H1 (cell line): ENCODE measurements at regions not wholly inside any gene's neighbourhood (a gene's known extent, or its start where the extent isn't known, plus 50 kb on each side); places are given as distances from the start of the nearest gene placed in this dataset.

Experiments used
- CTCF ChIA-PET: fragments of 300-600 bp; sonication (Branson Sonifier 250); formaldehyde crosslinking; loops from one replicate; lab custom pipeline; 2021; ENCODE audit not compliant: partially characterized antibody; lab: Charles Lee
- POLR2A ChIA-PET: fragments of 300-600 bp; sonication (Branson Sonifier 250); formaldehyde crosslinking; loops from one replicate; lab custom pipeline; 2021; ENCODE audit warnings: inconsistent platforms; ENCODE audit not compliant: partially characterized antibody; lab: Charles Lee
- DNase-seq, 2 experiments: peaks; one replicate each; pipeline versions ENCODE4 v3.0.0 to v3.0.0-alpha.2; 2010 to 2022; ENCODE audit warnings: low spot score in 2 of 2, low read depth in 1 of 2, mixed read lengths in 1 of 2
- FAIRE-seq: peaks from 2 replicates; lab custom pipeline; 2011; peaks lifted over from hg19 to GRCh38; lab: Jason Lieb, UNC
- H2AFZ ChIP-seq: 2 replicates; pipeline ENCODE4 v1.8.1; 2012; ENCODE audit warnings: low read length, inconsistent platforms
- H2AK5ac ChIP-seq: 2 replicates; pipeline ENCODE4 v1.6.1; 2013; ENCODE audit warnings: low read depth, low read length
- H2BK120ac ChIP-seq: replicated peaks from 2 replicates; pipeline ENCODE3; 2013; ENCODE audit warnings: low read depth, low read length, inconsistent platforms
- H2BK12ac ChIP-seq: 2 replicates; pipeline ENCODE4 v1.6.1; 2013; ENCODE audit warnings: low read depth, low read length
- H2BK15ac ChIP-seq: 2 replicates; pipeline ENCODE4 v1.6.1; 2013; ENCODE audit warnings: low read length
- H2BK20ac ChIP-seq: 2 replicates; pipeline ENCODE4 v1.6.1; 2013; ENCODE audit warnings: low read length
- H2BK5ac ChIP-seq: 2 replicates; pipeline ENCODE4 v1.6.1; 2013; ENCODE audit warnings: low read depth, low read length
- H3K14ac ChIP-seq: 2 replicates; pipeline ENCODE4 v1.6.1; 2013; ENCODE audit warnings: inconsistent platforms; ENCODE audit not compliant: insufficient read length
- H3K18ac ChIP-seq: 2 replicates; pipeline ENCODE4 v1.6.1; 2013; ENCODE audit warnings: low read length; ENCODE audit errors: extremely low read depth
- H3K23ac ChIP-seq: 2 replicates; pipeline ENCODE4 v1.6.1; 2013; ENCODE audit warnings: inconsistent platforms; ENCODE audit not compliant: insufficient read length
- H3K23me2 ChIP-seq: 2 replicates; pipeline ENCODE4 v1.6.1; 2013; ENCODE audit warnings: low read depth, low read length
- H3K27ac ChIP-seq: 2 replicates; pipeline ENCODE4 v1.6.1; 2011; ENCODE audit warnings: low read depth, low read length, inconsistent platforms
- H3K27me3 ChIP-seq, 4 experiments: replicated peaks in 1 of 4; 1 replicate in 1 of 4; 2 replicates in 3 of 4; pipeline versions ENCODE4 v1.6.1 to v1.8.1; 2011 to 2013; ENCODE audit warnings: low read length in 3 of 4, mild to moderate bottlenecking in 3 of 4, inconsistent platforms in 2 of 4, mixed read lengths in 2 of 4, moderate library complexity in 1 of 4; ENCODE audit not compliant: control insufficient read depth in 3 of 4, insufficient read depth in 3 of 4; ENCODE audit errors: extremely low read depth in 1 of 4
- H3K36me3 ChIP-seq, 4 experiments: 2 replicates each; pipeline versions ENCODE4 v1.6.1 to v1.8.1; 2011 to 2013; ENCODE audit warnings: mild to moderate bottlenecking in 4 of 4, low read length in 3 of 4, moderate library complexity in 2 of 4, control low read depth in 1 of 4, inconsistent platforms in 1 of 4; ENCODE audit not compliant: insufficient read depth in 4 of 4, control insufficient read depth in 2 of 4
- H3K4ac ChIP-seq: replicated peaks from 2 replicates; pipeline ENCODE3; 2013; ENCODE audit warnings: low read length, low read depth, mixed read lengths, inconsistent platforms; ENCODE audit not compliant: insufficient read length
- H3K4me1 ChIP-seq, 4 experiments: replicated peaks in 1 of 4; 1 replicate in 1 of 4; 2 replicates in 3 of 4; pipeline versions ENCODE4 v1.6.1 to v1.8.1; 2011 to 2013; ENCODE audit warnings: low read length in 3 of 4, inconsistent platforms in 2 of 4, mixed read lengths in 1 of 4; ENCODE audit not compliant: insufficient read depth in 4 of 4, control insufficient read depth in 3 of 4
- H3K4me2 ChIP-seq, 2 experiments: 2 replicates each; pipeline versions ENCODE4 v1.6.1 to v1.8.1; 2011 to 2013; ENCODE audit warnings: low read depth in 2 of 2, low read length in 2 of 2, control low read depth in 1 of 2, inconsistent platforms in 1 of 2, mild to moderate bottlenecking in 1 of 2; ENCODE audit not compliant: insufficient read depth in 1 of 2
- H3K4me3 ChIP-seq, 4 experiments: fragments of 200-600, 300-600 bp in 1 of 4; sonication (generic), shearing (Covaris generic), sonication (Bioruptor Twin) in 1 of 4; 2 replicates each; pipeline versions ENCODE4 v1.5.1 to v1.8.1; 2011 to 2016; ENCODE audit warnings: low read length in 4 of 4, low read depth in 3 of 4, control low read depth in 2 of 4, inconsistent platforms in 2 of 4, mild to moderate bottlenecking in 2 of 4, mixed read lengths in 1 of 4, moderate library complexity in 1 of 4; ENCODE audit not compliant: insufficient read depth in 2 of 4; ENCODE audit errors: extremely low read depth in 1 of 4
- H3K56ac ChIP-seq: replicated peaks from 2 replicates; pipeline ENCODE3; 2013; ENCODE audit warnings: low read depth, mild to moderate bottlenecking, mixed read lengths, low read length, inconsistent platforms; ENCODE audit not compliant: insufficient read length
- H3K79me1 ChIP-seq: 2 replicates; pipeline ENCODE4 v1.6.1; 2013; ENCODE audit warnings: low read depth, low read length, control low read depth
- H3K79me2 ChIP-seq, 2 experiments: 2 replicates each; pipeline versions ENCODE4 v1.6.1 to v1.8.1; 2012 to 2013; ENCODE audit warnings: low read length in 2 of 2, mild to moderate bottlenecking in 2 of 2, inconsistent platforms in 1 of 2; ENCODE audit not compliant: insufficient read depth in 2 of 2, control insufficient read depth in 1 of 2
- H3K9ac ChIP-seq, 4 experiments: replicated peaks in 1 of 4; 1 replicate in 1 of 4; 2 replicates in 3 of 4; pipeline versions ENCODE4 v1.6.1 to v1.8.1; 2011 to 2013; ENCODE audit warnings: low read depth in 3 of 4, low read length in 3 of 4, control low read depth in 2 of 4, mild to moderate bottlenecking in 2 of 4, moderate library complexity in 2 of 4, inconsistent platforms in 1 of 4; ENCODE audit errors: extremely low read depth in 1 of 4
- H3K9me3 ChIP-seq, 2 experiments: 2 replicates each; pipeline versions ENCODE4 v1.6.1 to v1.8.1; 2012 to 2013; ENCODE audit warnings: mild to moderate bottlenecking in 2 of 2, moderate library complexity in 2 of 2, control low read depth in 1 of 2, inconsistent platforms in 1 of 2, low read depth in 1 of 2, low read length in 1 of 2, mixed read lengths in 1 of 2; ENCODE audit not compliant: insufficient read depth in 2 of 2
- H4K20me1 ChIP-seq, 2 experiments: replicated peaks in 1 of 2; 2 replicates each; pipeline versions ENCODE3 to v1.8.1; 2011 to 2013; ENCODE audit warnings: inconsistent platforms in 2 of 2, low read length in 2 of 2, mild to moderate bottlenecking in 1 of 2; ENCODE audit not compliant: insufficient read depth in 2 of 2, control insufficient read depth in 1 of 2
- H4K5ac ChIP-seq: 2 replicates; pipeline ENCODE4 v1.6.1; 2013; ENCODE audit warnings: low read length, low read depth, mixed read lengths, inconsistent platforms; ENCODE audit not compliant: insufficient read length
- H4K8ac ChIP-seq: 2 replicates; pipeline ENCODE4 v1.8.0; 2013; ENCODE audit warnings: mild to moderate bottlenecking, moderate library complexity, low read length, inconsistent platforms; ENCODE audit not compliant: insufficient read depth; ENCODE audit errors: extremely low read depth
- H4K91ac ChIP-seq: replicated peaks from 2 replicates; pipeline ENCODE3; 2013; ENCODE audit warnings: low read length, mixed read lengths, inconsistent platforms; ENCODE audit not compliant: insufficient read length
- HDAC6 ChIP-seq: IDR thresholded peaks from one replicate; pipeline ENCODE4 v1.7.1; 2012; ENCODE audit warnings: low read depth, mild to moderate bottlenecking, inconsistent platforms, low read length, moderate library complexity
- WGBS, 2 experiments: shearing (Covaris generic) in 1 of 2; methylation state at CpG; one replicate each; pipeline versions ENCODE4 v1.1.6 to v1.1.7; 2013 to 2015; ENCODE audit warnings: low lambda C conversion rate in 2 of 2, mixed read lengths in 2 of 2, inconsistent platforms in 1 of 2, low coverage in 1 of 2, missing lambda C conversion rate in 1 of 2; ENCODE audit not compliant: insufficient replicate concordance in 2 of 2, insufficient coverage in 1 of 2, insufficient read length in 1 of 2; ENCODE audit errors: extremely low coverage in 1 of 2, missing lambda C conversion rate in 1 of 2; 5-methylcytosine and 5-hydroxymethylcytosine counted together

DNA sequence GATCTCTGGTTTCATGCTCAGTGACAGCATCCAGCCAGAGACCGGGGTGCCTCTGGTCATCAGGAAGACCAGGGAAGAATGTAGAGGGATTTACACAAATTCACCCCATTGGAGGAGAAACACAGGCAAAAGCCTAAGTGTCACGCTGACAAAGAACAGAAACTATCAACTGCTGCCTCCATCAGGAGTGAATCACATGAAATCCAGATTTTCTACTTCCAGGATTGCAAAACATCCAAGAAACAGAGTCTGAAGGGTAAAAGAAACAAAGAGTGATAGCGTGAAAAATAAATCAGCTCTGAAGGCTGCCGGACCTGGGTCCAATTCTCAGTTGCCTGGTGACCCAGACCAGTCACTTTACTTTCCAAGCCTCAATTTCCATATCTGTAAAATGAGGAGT, 136.1 kb upstream of the MAP1LC3B2 start:
- Histone ChIP-seq H3K79me1 (no peaks in the 10 kb centered on the region), H4K20me1 (no peaks in the 10 kb centered on the region), H3K36me3 (no peaks in the 10 kb centered on the region), H3K4me2 (no peak overlapping the region), H2AFZ (no peak overlapping the region), H3K56ac (no peak overlapping the region), H3K18ac (no peak overlapping the region), H3K4ac (no peak overlapping the region), H3K4me3 (no peak overlapping the region), H2BK5ac (no peak overlapping the region), H4K91ac (no peak overlapping the region), H3K9ac (no peak overlapping the region), H2AK5ac (no peak overlapping the region), H2BK15ac (0 out of 2 replicates have a peak overlapping the region, but pooled peaks have one; percentile 31), H4K8ac (no peak overlapping the region), H2BK120ac (no peak overlapping the region), H3K23me2 (peaks cover 3% of the 10 kb centered on the region), H3K27ac (no peak overlapping the region), H3K14ac (no peak overlapping the region), H4K5ac (no peak overlapping the region), H2BK12ac (no peak overlapping the region; the same call in 1 of the 2 replicates), H3K9me3 (peaks cover 0 to 4% of the 10 kb centered on the region in 2 experiments; a peak in 2 of 4 replicates), H2BK20ac (no peak overlapping the region), H3K27me3 (peaks cover 0 to 4% (median 0%) of the 10 kb centered on the region in 4 experiments; a peak in 1 of 7 replicates), H3K79me2 (no peaks in the 10 kb centered on the region), H3K23ac (no peak overlapping the region), H3K4me1 (peaks cover 4 to 19% (median 15%) of the 10 kb centered on the region in 4 experiments; a peak in 5 of 7 replicates)
- 90% methylated on average over 4 of the region's 4 CpGs; no CpG with 5 or more reads in 1 of the 2 experiments for WGBS, 2 experiments
- CTCF ChIA-PET = no interaction called here
- POLR2A ChIA-PET = no interaction called here
- DNase-seq (no peak), FAIRE-seq (no peak)
- no peak for TF ChIP-seq HDAC6
